KMS-11 (cell line): ENCODE measurements at regions not wholly inside any gene's neighbourhood (a gene's known extent, or its start where the extent isn't known, plus 50 kb on each side); places are given as distances from the start of the nearest gene placed in this dataset.

Source experiments
- H2AFZ ChIP-seq: fragments of 200-600 bp; sonication (generic); 2 replicates; pipeline ENCODE4 v1.6.1; 2016; ENCODE audit warnings: antibody characterized with exemption, mixed run types, low read depth
- H3K27ac ChIP-seq: fragments of 200-600 bp; sonication (generic); 2 replicates; pipeline ENCODE4 v1.6.1; 2016; ENCODE audit warnings: mild to moderate bottlenecking, mixed run types
- H3K27me3 ChIP-seq: fragments of 200-600 bp; sonication (generic); 2 replicates; pipeline ENCODE4 v1.6.1; 2017; ENCODE audit warnings: mild to moderate bottlenecking, low read depth, mixed run types, moderate library complexity; ENCODE audit not compliant: insufficient read depth
- H3K36me3 ChIP-seq: fragments of 200-600 bp; sonication (generic); 2 replicates; pipeline ENCODE4 v1.6.1; 2017; ENCODE audit warnings: mild to moderate bottlenecking, mixed run types; ENCODE audit not compliant: insufficient read depth
- H3K4me1 ChIP-seq: fragments of 200-600 bp; sonication (generic); 2 replicates; pipeline ENCODE4 v1.6.1; 2016; ENCODE audit warnings: mild to moderate bottlenecking, low read depth, mixed run types; ENCODE audit not compliant: poor library complexity, severe bottlenecking
- H3K4me2 ChIP-seq: fragments of 200-600 bp; sonication (generic); 2 replicates; pipeline ENCODE4 v1.7.0; 2016; ENCODE audit warnings: mild to moderate bottlenecking, mixed run types
- H3K4me3 ChIP-seq: fragments of 200-600 bp; sonication (generic); IDR thresholded peaks from 2 replicates; pipeline ENCODE4 v1.6.1; 2017; ENCODE audit warnings: low read depth, low read length, mixed read lengths; ENCODE audit not compliant: insufficient read depth
- H3K79me2 ChIP-seq: fragments of 200-600 bp; sonication (generic); 2 replicates; pipeline ENCODE4 v1.6.1; 2016; ENCODE audit warnings: low read depth, mixed run types; ENCODE audit not compliant: insufficient read depth
- H3K9ac ChIP-seq: fragments of 200-600 bp; sonication (generic); 2 replicates; pipeline ENCODE4 v1.6.1; 2016; ENCODE audit warnings: mild to moderate bottlenecking, mixed run types
- H4K20me1 ChIP-seq: fragments of 200-600 bp; sonication (generic); 2 replicates; pipeline ENCODE4 v1.6.1; 2016; ENCODE audit warnings: mild to moderate bottlenecking, mixed run types; ENCODE audit not compliant: insufficient read depth
- TF ChIP-seq, protein P1 (sequence below): fragments of 200-600 bp; sonication (generic); conservative IDR thresholded peaks from 2 replicates; pipeline ENCODE4 v1.6.1; 2017; ENCODE audit warnings: low read depth, mild to moderate bottlenecking, antibody characterized with exemption, low read length, moderate library complexity, mixed read lengths

DNA sequence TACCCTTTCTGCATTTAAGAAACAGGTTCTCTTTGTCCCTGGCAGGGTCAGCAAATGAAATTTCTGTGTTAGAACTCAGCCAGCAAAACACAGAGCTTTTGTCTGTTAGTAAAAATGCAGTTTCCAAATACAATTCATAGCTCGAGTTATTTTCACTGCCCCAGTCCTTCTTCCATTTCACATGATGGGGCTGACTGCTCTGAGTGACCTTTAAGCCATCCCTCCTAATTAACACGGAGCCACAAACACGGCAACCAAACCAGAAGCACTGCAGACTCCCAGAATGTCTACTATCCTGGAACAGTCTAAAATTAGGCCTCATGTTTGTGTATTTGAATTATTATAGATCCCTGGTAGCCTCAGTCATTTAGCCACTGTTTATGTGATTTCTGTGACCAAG is 99.1 kb upstream of the RGS4 start:
- Histone ChIP-seq H2AFZ (no peak overlapping the region), H3K79me2 (no peaks in the 10 kb centered on the region), H3K4me3 (no peak overlapping the region), H4K20me1 (no peaks in the 10 kb centered on the region), H3K36me3 (no peaks in the 10 kb centered on the region), H3K27ac (no peak overlapping the region), H3K4me1 (peaks cover 21% of the 10 kb centered on the region), H3K27me3 (no peaks in the 10 kb centered on the region), H3K4me2 (no peak overlapping the region), H3K9ac (no peak overlapping the region)
- TF ChIP-seq, protein P1, sequence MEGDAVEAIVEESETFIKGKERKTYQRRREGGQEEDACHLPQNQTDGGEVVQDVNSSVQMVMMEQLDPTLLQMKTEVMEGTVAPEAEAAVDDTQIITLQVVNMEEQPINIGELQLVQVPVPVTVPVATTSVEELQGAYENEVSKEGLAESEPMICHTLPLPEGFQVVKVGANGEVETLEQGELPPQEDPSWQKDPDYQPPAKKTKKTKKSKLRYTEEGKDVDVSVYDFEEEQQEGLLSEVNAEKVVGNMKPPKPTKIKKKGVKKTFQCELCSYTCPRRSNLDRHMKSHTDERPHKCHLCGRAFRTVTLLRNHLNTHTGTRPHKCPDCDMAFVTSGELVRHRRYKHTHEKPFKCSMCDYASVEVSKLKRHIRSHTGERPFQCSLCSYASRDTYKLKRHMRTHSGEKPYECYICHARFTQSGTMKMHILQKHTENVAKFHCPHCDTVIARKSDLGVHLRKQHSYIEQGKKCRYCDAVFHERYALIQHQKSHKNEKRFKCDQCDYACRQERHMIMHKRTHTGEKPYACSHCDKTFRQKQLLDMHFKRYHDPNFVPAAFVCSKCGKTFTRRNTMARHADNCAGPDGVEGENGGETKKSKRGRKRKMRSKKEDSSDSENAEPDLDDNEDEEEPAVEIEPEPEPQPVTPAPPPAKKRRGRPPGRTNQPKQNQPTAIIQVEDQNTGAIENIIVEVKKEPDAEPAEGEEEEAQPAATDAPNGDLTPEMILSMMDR = no peak

DNA sequence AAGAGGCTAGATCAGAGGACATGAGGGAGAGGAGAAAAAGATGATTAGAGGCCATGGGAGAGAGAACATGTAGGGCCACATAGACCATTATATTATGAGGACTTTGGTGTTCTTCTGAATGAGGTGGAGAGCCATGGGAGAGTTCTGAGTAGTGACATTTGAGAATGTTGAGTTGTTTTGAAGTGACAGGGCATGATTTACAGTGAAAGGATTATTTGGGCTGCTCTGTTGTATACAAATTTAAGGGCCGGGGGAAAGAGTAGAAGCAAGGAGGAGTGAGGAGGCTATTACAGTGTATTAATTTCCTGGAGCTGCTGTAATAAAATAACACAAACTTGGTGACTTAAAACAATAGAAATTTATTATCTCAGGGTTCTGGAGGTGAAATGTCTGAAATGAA is 102.5 kb upstream of the RGS4 start:
- no peaks in the 10 kb centered on the region for H3K79me2 ChIP-seq
- H3K27me3 ChIP-seq = no peaks in the 10 kb centered on the region
- H4K20me1 ChIP-seq = no peaks in the 10 kb centered on the region
- no peaks in the 10 kb centered on the region for H3K4me1 ChIP-seq
- no peak overlapping the region for H3K9ac ChIP-seq
- H3K4me3 ChIP-seq = no peak overlapping the region
- H3K36me3 ChIP-seq = no peaks in the 10 kb centered on the region
- H3K27ac ChIP-seq = no peak overlapping the region
- H3K4me2 ChIP-seq = no peak overlapping the region
- no peak overlapping the region for H2AFZ ChIP-seq
- TF ChIP-seq, protein P1 = no peak

DNA sequence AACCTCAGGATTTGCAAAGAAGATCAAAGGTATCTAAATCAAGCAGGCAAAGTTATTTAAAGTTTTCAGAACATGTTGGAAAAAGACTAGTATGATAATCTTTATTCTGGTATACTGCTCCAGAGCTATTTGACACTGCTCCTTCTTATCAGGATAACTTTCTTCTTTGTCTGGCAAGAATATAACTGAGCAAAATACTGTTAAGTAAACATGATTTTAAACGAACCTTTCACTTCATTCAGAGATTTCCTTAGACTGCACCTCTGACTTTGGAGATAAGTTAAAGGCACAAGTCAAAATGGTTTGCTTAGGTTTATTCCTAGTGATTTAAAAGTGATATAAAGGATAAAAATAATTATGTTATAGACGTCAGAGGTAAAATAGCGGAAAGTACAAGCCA is 103.9 kb upstream of the CCDC190 start:
- H3K36me3 ChIP-seq = no peaks in the 10 kb centered on the region
- TF ChIP-seq, protein P1 = no peak
- H3K9ac ChIP-seq = no peak overlapping the region

DNA sequence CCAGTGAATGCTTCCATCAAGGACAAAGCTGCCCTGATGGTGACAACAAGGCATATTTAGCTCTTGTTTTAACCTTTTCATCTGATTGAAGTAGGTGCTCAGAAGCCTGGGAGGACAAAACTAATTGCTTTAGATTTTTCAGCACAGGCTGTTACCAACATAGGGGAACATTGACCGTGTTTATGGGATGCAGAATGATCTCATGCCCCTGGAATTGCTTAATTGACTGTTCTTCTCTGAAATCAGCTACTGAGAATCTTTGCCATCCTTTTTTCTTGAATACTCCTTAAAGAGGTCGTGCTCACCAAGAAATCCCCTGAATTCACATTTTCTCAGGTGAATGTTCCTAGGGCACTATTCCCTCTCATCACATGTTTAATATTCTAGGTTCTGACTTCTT is 95.9 kb upstream of the CCDC190 start:
- Histone ChIP-seq H3K27me3 (no peaks in the 10 kb centered on the region), H3K36me3 (no peaks in the 10 kb centered on the region), H3K4me2 (no peak overlapping the region), H3K4me1 (peaks cover 9% of the 10 kb centered on the region), H3K9ac (no peak overlapping the region), H2AFZ (no peak overlapping the region), H3K4me3 (no peak overlapping the region), H4K20me1 (no peaks in the 10 kb centered on the region), H3K27ac (no peak overlapping the region), H3K79me2 (no peaks in the 10 kb centered on the region)
- TF ChIP-seq, protein P1 = no peak

More for the DNA sequence above, 103.9 kb upstream of the CCDC190 start:
- Histone ChIP-seq H3K27me3 (no peaks in the 10 kb centered on the region), H3K4me1 (no peaks in the 10 kb centered on the region), H3K4me2 (no peak overlapping the region), H4K20me1 (no peaks in the 10 kb centered on the region), H2AFZ (no peak overlapping the region), H3K4me3 (no peak overlapping the region), H3K27ac (no peak overlapping the region), H3K79me2 (no peaks in the 10 kb centered on the region)
